Transverse colon (tissue), 3 donors: ENCODE measurements at regions not wholly inside any gene's neighbourhood (a gene's known extent, or its start where the extent isn't known, plus 50 kb on each side); places are given as distances from the start of the nearest gene placed in this dataset.

ENCODE experiments used
- EP300 ChIP-seq: sonication (generic); formaldehyde crosslinking; IDR thresholded peaks from one replicate; pipeline ENCODE4 v1.6.1; 2017; ENCODE audit warnings: antibody characterized with exemption, low read depth
- POLR2A ChIP-seq: fragments of 450-650 bp; IDR thresholded peaks from one replicate; pipeline ENCODE4 v1.6.1; 2016; ENCODE audit warnings: antibody characterized with exemption, mild to moderate bottlenecking, moderate library complexity
- TF ChIP-seq, protein P1 (sequence below), 5 experiments: fragments of 200-600 bp in 3 of 5; fragments of 450-650 bp in 2 of 5; sonication (generic) in 3 of 5; IDR thresholded peaks; 1 replicate in 2 of 5; 2 replicates in 3 of 5; pipeline ENCODE4 v1.5.1; 2016 to 2017; ENCODE audit warnings: antibody characterized with exemption in 5 of 5, inconsistent platforms in 3 of 5, mild to moderate bottlenecking in 2 of 5, moderate library complexity in 1 of 5

GRCh38 chr17:36665417-36665816, 64.0 kb downstream of the MRM1 start:
- TF ChIP-seq POLR2A (no peak), EP300 (no peak)
- TF ChIP-seq, protein P1, sequence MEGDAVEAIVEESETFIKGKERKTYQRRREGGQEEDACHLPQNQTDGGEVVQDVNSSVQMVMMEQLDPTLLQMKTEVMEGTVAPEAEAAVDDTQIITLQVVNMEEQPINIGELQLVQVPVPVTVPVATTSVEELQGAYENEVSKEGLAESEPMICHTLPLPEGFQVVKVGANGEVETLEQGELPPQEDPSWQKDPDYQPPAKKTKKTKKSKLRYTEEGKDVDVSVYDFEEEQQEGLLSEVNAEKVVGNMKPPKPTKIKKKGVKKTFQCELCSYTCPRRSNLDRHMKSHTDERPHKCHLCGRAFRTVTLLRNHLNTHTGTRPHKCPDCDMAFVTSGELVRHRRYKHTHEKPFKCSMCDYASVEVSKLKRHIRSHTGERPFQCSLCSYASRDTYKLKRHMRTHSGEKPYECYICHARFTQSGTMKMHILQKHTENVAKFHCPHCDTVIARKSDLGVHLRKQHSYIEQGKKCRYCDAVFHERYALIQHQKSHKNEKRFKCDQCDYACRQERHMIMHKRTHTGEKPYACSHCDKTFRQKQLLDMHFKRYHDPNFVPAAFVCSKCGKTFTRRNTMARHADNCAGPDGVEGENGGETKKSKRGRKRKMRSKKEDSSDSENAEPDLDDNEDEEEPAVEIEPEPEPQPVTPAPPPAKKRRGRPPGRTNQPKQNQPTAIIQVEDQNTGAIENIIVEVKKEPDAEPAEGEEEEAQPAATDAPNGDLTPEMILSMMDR (IDR thresholded peaks at IDR 0.05) = no peak
